ENCODE measurements at regions not wholly inside any gene's neighbourhood (a gene's known extent, or its start where the extent isn't known, plus 50 kb on each side); places are given as distances from the start of the nearest gene placed in this dataset.

- TF ChIP-seq CTCF (IDR thresholded peaks at IDR 0.05) (no peak), EP300 (IDR thresholded peaks at IDR 0.05) (no peak), POLR2A (IDR thresholded peaks at IDR 0.05) (no peak)
Measured at GRCh38 chrX:9390121-9390520, 74.7 kb upstream of the TBL1X start.
